Astrocyte of the cerebellum (primary cell): ENCODE measurements at regions not wholly inside any gene's neighbourhood (a gene's known extent, or its start where the extent isn't known, plus 50 kb on each side); places are given as distances from the start of the nearest gene placed in this dataset.

ENCODE experiments used
- DNase-seq: peaks from one replicate; pipeline ENCODE4 v3.0.0-alpha.2; 2011; ENCODE audit warnings: low read depth
- H3K4me3 ChIP-seq: 2 replicates; pipeline ENCODE4 v1.5.1; 2011; ENCODE audit warnings: mild to moderate bottlenecking, low read depth, low read length, moderate library complexity
- in situ Hi-C: cut with HindIII; loops from 2 replicates; pipeline ENCODE4 v1.10.0; 2017; ENCODE audit warnings: low sequenced_read_pairs
- TF ChIP-seq, protein P1 (sequence below): IDR thresholded peaks from 2 replicates; pipeline ENCODE4 v1.5.1; 2012; ENCODE audit warnings: low read length, low read depth, moderate library complexity, mild to moderate bottlenecking; ENCODE audit errors: missing control alignments

- H3K4me3 ChIP-seq, result no peak overlapping the region
- no peak for DNase-seq
- TF ChIP-seq, protein P1, sequence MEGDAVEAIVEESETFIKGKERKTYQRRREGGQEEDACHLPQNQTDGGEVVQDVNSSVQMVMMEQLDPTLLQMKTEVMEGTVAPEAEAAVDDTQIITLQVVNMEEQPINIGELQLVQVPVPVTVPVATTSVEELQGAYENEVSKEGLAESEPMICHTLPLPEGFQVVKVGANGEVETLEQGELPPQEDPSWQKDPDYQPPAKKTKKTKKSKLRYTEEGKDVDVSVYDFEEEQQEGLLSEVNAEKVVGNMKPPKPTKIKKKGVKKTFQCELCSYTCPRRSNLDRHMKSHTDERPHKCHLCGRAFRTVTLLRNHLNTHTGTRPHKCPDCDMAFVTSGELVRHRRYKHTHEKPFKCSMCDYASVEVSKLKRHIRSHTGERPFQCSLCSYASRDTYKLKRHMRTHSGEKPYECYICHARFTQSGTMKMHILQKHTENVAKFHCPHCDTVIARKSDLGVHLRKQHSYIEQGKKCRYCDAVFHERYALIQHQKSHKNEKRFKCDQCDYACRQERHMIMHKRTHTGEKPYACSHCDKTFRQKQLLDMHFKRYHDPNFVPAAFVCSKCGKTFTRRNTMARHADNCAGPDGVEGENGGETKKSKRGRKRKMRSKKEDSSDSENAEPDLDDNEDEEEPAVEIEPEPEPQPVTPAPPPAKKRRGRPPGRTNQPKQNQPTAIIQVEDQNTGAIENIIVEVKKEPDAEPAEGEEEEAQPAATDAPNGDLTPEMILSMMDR, result no peak
- in situ Hi-C loops, result no loop called here
Observed at GRCh38 chr6:103879800-103880199, 979.9 kb downstream of the HACE1 start.

GRCh38 chr6:103875221-103875620 lies 984.5 kb downstream of the HACE1 start:
- TF ChIP-seq, protein P1, result no peak
- H3K4me3 ChIP-seq, result no peak overlapping the region
- no peak for DNase-seq
- in situ Hi-C loops, result no loop called here

- DNase-seq, result no peak
- in situ Hi-C loops, result no loop called here
- no peak overlapping the region for H3K4me3 ChIP-seq
- TF ChIP-seq, protein P1, result no peak
Observed at GRCh38 chr6:103874575-103874974, 985.1 kb downstream of the HACE1 start.

- no peak for DNase-seq
- TF ChIP-seq, protein P1, result no peak
- in situ Hi-C loops, result no loop called here
- no peak overlapping the region for H3K4me3 ChIP-seq
Observed at GRCh38 chr6:103872678-103873077, 987.0 kb downstream of the HACE1 start.

DNA sequence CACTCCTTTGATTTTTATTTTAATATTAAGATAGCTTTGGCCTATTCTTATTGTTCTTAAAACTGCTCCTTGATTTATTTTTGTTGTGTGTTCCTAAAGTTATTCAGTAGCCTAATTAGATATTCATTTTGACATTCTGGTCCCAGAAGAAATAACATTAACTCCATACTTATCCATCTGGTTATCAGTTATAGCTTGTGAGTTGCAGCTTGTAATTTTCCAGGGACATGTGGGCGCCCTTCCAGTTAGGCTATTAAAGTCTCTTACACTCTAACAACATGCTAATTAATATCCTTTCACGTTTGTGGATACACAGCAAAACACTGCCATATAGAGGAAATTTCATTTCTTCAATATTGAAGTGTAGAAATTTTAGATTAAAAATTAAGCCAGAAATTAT lies 987.5 kb downstream of the HACE1 start:
- in situ Hi-C loops, result no loop called here
- DNase-seq, result no peak
- TF ChIP-seq, protein P1, result no peak
- no peak overlapping the region for H3K4me3 ChIP-seq

DNA sequence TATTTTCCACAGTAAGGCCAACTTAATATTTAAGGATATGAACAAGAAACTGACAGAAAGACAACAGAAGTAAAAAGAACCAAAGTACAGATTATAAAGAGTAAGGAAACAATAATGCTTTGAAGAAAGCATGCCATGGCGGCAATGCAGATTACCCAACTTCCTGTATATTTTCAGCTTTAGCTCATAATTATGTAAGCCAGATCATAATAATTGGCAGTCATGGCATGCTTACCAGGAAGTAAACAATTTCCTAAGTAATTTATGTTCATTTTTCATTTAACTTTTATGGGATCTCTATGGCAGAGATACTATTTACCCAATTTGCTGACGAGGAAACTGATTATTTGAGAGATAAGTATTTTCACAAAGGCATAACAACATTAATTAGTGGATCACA lies 988.7 kb downstream of the HACE1 start:
- in situ Hi-C loops, result no loop called here
- no peak for DNase-seq

More for the DNA sequence above, 988.7 kb downstream of the HACE1 start:
- H3K4me3 ChIP-seq, result no peak overlapping the region
- TF ChIP-seq, protein P1, result no peak
